Psoas muscle (tissue), 7 donors: ENCODE measurements at regions not wholly inside any gene's neighbourhood (a gene's known extent, or its start where the extent isn't known, plus 50 kb on each side); places are given as distances from the start of the nearest gene placed in this dataset.
A peak's percentile ranks its signal among the peaks of the same experiment; 100 is the strongest.

Experiments
- ATAC-seq, 4 donors: fragments of 200-7000 bp; cut with Tn5 transposase; one replicate each; pipeline ENCODE4 v1.9.1; 2020; ENCODE audit warnings: moderate library complexity in 3 of 4, mild to moderate bottlenecking in 2 of 4
- DNase-seq, 2 donors: peaks; one replicate each; pipeline ENCODE4 v3.0.0-alpha.2; 2020
- H3K27ac ChIP-seq: fragments of 200-600 bp; one replicate; pipeline ENCODE4 v1.8.0; 2022
- H3K27me3 ChIP-seq, 3 donors: fragments of 200-600 bp in 1 of 3; one replicate each; pipeline versions ENCODE4 v1.6.1 to v1.8.0; 2013 to 2022; ENCODE audit warnings: low read length in 2 of 3, mild to moderate bottlenecking in 2 of 3, moderate library complexity in 1 of 3; ENCODE audit not compliant: insufficient read depth in 3 of 3
- H3K36me3 ChIP-seq, 2 donors: fragments of 200-600 bp in 1 of 2; one replicate each; pipeline versions ENCODE4 v1.6.1 to v1.8.0; 2013 to 2022; ENCODE audit warnings: low read depth in 1 of 2, mild to moderate bottlenecking in 1 of 2, moderate library complexity in 1 of 2; ENCODE audit not compliant: insufficient read depth in 1 of 2
- H3K4me1 ChIP-seq: fragments of 200-600 bp; one replicate; pipeline ENCODE4 v1.8.0; 2022
- H3K4me3 ChIP-seq: fragments of 200-600 bp; one replicate; pipeline ENCODE4 v1.8.0; 2022; ENCODE audit warnings: mild to moderate bottlenecking
- H3K9me3 ChIP-seq: fragments of 200-600 bp; one replicate; pipeline ENCODE4 v1.8.0; 2022
- WGBS, 3 donors: extraction: QIAGEN DNeasy Blood & Tissue Kit; methylation state at CpG; one replicate each; pipeline versions ENCODE4 v1.1.6 to v1.1.7; 2013; 5-methylcytosine and 5-hydroxymethylcytosine counted together
- intact Hi-C, 2 donors: fragments of 100-400 bp; cut with DNase I; formaldehyde crosslinking; loops; one replicate each; pipeline versions ENCODE4 v1.11.0 to v1.14.2; 2022
- TF ChIP-seq, protein P1 (sequence below): fragments of 200-600 bp; IDR thresholded peaks from one replicate; pipeline ENCODE4 v1.8.0; 2022; ENCODE audit warnings: antibody characterized with exemption
- donor health status: healthy with polysubstance abuse.
- donor health status: DM: no; HTN: no; CAD: no; lungs with moderate emphysema.
- donor health status: Bipolar disorder and iron deficiency.
- donor health status: healthy.
- donor health status: DM: yes; HTN: yes; CAD: no.
- donor health status: DM: no; HTN: no; CAD: no.
- donor health status: DM: yes; HTN: yes; CAD: no.

GRCh38 chr6:159114569-159114968 lies 54.6 kb upstream of the FNDC1 start:
- Histone ChIP-seq H3K27me3 (no peaks in the 10 kb centered on the region), H3K4me3 (no peak overlapping the region), H3K27ac (peak overlapping the region; percentile 63), H3K4me1 (peaks cover 39% of the 10 kb centered on the region), H3K36me3 (no peaks in the 10 kb centered on the region), H3K9me3 (no peaks in the 10 kb centered on the region)
- DNase-seq (no peak), ATAC-seq (peak in 3 of 4 donors; percentile 52 to 61 (median 58))
- 23 to 27% (median 24%) methylated on average over 3 of the region's 3 CpGs for WGBS, 3 donors
- intact Hi-C loops, result loop anchor here in 1 of 2 donors (10.0 kb wide), 1 partner anchor 490 kb away; no protein-coding TSS in a partner anchor
- TF ChIP-seq, protein P1, sequence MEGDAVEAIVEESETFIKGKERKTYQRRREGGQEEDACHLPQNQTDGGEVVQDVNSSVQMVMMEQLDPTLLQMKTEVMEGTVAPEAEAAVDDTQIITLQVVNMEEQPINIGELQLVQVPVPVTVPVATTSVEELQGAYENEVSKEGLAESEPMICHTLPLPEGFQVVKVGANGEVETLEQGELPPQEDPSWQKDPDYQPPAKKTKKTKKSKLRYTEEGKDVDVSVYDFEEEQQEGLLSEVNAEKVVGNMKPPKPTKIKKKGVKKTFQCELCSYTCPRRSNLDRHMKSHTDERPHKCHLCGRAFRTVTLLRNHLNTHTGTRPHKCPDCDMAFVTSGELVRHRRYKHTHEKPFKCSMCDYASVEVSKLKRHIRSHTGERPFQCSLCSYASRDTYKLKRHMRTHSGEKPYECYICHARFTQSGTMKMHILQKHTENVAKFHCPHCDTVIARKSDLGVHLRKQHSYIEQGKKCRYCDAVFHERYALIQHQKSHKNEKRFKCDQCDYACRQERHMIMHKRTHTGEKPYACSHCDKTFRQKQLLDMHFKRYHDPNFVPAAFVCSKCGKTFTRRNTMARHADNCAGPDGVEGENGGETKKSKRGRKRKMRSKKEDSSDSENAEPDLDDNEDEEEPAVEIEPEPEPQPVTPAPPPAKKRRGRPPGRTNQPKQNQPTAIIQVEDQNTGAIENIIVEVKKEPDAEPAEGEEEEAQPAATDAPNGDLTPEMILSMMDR, result no peak

GRCh38 chr6:159113223-159113622 lies 56.0 kb upstream of the FNDC1 start:
- 85 to 94% (median 93%) methylated on average over 10 of the region's 10 CpGs for WGBS, 3 donors
- H3K27ac ChIP-seq, result no peak overlapping the region
- no peak for DNase-seq
- H3K4me3 ChIP-seq, result no peak overlapping the region
- TF ChIP-seq, protein P1, result no peak
- H3K27me3 ChIP-seq, result no peaks in the 10 kb centered on the region
- H3K9me3 ChIP-seq, result no peaks in the 10 kb centered on the region
- intact Hi-C loops, result loop anchor here in 1 of 2 donors (10.0 kb wide), 1 partner anchor 488 kb away; no protein-coding TSS in a partner anchor
- peaks cover 38% of the 10 kb centered on the region for H3K4me1 ChIP-seq
- H3K36me3 ChIP-seq, result no peaks in the 10 kb centered on the region
- no peak for ATAC-seq

DNA sequence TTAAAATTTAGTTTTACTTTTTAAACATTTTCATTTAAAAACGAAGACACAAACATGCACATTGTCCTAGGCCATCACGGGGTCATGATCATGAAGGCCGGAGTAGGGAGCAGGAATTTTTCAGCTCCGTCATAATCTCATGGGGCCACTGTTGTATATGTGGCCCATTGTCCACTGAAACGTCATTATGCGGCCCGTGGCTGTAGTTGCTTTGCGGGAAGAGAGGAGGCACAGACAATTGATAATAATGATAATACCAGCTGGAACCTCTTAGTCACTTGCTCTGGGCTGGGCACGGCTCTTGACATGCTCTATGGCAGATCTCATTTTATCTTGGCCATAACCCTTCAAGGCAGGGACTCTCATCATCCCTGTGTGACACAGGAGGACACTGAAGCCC lies 56.5 kb upstream of the FNDC1 start:
- Histone ChIP-seq H3K9me3 (no peaks in the 10 kb centered on the region), H3K4me1 (peaks cover 33% of the 10 kb centered on the region), H3K36me3 (no peaks in the 10 kb centered on the region), H3K27me3 (no peaks in the 10 kb centered on the region), H3K4me3 (no peak overlapping the region), H3K27ac (no peak overlapping the region)
- intact Hi-C loops, result loop anchor here in 1 of 2 donors (1.0 to 10.0 kb wide), 2 partner anchors 46 to 488 kb away; no protein-coding TSS in a partner anchor
- WGBS, 3 donors, result 77 to 81% (median 79%) methylated on average over 9 of the region's 9 CpGs
- no peak for DNase-seq
- TF ChIP-seq, protein P1, result no peak
- no peak for ATAC-seq

GRCh38 chr6:159110748-159111147 lies 58.5 kb upstream of the FNDC1 start:
- Histone ChIP-seq H3K36me3 (no peaks in the 10 kb centered on the region), H3K27ac (no peak overlapping the region), H3K4me3 (no peak overlapping the region), H3K9me3 (no peaks in the 10 kb centered on the region), H3K27me3 (no peaks in the 10 kb centered on the region), H3K4me1 (peaks cover 20% of the 10 kb centered on the region)
- intact Hi-C loops, result loop anchor here in 1 of 2 donors (10.0 kb wide), 1 partner anchor 486 kb away; no protein-coding TSS in a partner anchor
- ATAC-seq, result no peak
- no peak for DNase-seq
- TF ChIP-seq, protein P1, result no peak

GRCh38 chr6:159110013-159110412 lies 59.2 kb upstream of the FNDC1 start:
- intact Hi-C loops, result loop anchor here in 1 of 2 donors (10.0 kb wide), 1 partner anchor 485 kb away; no protein-coding TSS in a partner anchor
- H3K27ac ChIP-seq, result no peak overlapping the region
- 18 to 19% (median 19%) methylated on average over 3 of the region's 3 CpGs for WGBS, 3 donors
- peaks cover 17% of the 10 kb centered on the region for H3K4me1 ChIP-seq
- ATAC-seq (peak in 1 of 4 donors; percentile 29), DNase-seq (no peak)
- H3K4me3 ChIP-seq, result no peak overlapping the region
- H3K9me3 ChIP-seq, result no peaks in the 10 kb centered on the region
- TF ChIP-seq, protein P1, result peak; percentile 40
- H3K36me3 ChIP-seq, result no peaks in the 10 kb centered on the region
- no peaks in the 10 kb centered on the region for H3K27me3 ChIP-seq
